ENCODE measurements at regions not wholly inside any gene's neighbourhood (a gene's known extent, or its start where the extent isn't known, plus 50 kb on each side); places are given as distances from the start of the nearest gene placed in this dataset.

DNA sequence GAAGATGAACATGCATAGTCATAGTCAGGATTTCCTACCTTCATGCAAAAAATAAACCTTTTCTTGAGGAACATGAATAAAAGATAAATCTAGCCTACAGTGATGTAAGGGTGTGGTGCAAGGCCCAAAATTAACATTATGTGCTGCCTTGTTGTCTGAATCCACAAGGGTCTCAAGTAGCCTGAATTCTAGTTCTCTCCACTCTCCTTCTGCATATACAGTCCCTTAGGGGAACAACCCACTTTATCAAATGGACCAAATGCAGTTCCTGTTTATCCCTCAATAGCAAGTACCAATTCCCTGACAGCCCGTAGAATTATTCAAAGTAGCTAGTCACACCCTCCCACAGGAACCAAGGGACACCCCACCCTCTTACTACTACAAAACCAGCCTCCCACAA, 284.0 kb downstream of the ZIC4 start:
- Mint-ChIP-seq H3K9me3 (ENCODE audit: unreplicated experiment) (peaks cover 1% of the 10 kb centered on the region), H3K27ac (ENCODE audit: unreplicated experiment) (no peak overlapping the region), H3K4me3 (ENCODE audit: unreplicated experiment) (no peak overlapping the region), H3K36me3 (ENCODE audit: low read depth, unreplicated experiment) (no peaks in the 10 kb centered on the region), H3K4me1 (ENCODE audit: low read depth, unreplicated experiment) (peaks cover 3% of the 10 kb centered on the region), H3K27me3 (ENCODE audit: low read depth, unreplicated experiment) (no peaks in the 10 kb centered on the region)
- Histone ChIP-seq H4K20me1 (ENCODE audit: insufficient read depth, low read length) (no peaks in the 10 kb centered on the region), H3K36me3 (ENCODE audit: insufficient read depth, low read length) (no peaks in the 10 kb centered on the region), H3K9me3 (ENCODE audit: insufficient read depth, low read depth, low read length) (no peaks in the 10 kb centered on the region), H3K27ac (ENCODE audit: low read depth, low read length) (no peak overlapping the region), H3K27me3 (ENCODE audit: insufficient read depth, low read length) (no peaks in the 10 kb centered on the region), H3K79me2 (ENCODE audit: insufficient read depth, low read length) (no peaks in the 10 kb centered on the region), H2AFZ (ENCODE audit: low read depth, low read length) (no peak overlapping the region), H3K9ac (ENCODE audit: low read length) (no peak overlapping the region), H3K4me1 (ENCODE audit: insufficient read depth, low read length) (no peaks in the 10 kb centered on the region), H3K4me2 (ENCODE audit: low read length) (no peak overlapping the region), H3K4me3 (ENCODE audit: insufficient read depth, low read depth, low read length) (no peak overlapping the region)
- TF ChIP-seq, protein P1, sequence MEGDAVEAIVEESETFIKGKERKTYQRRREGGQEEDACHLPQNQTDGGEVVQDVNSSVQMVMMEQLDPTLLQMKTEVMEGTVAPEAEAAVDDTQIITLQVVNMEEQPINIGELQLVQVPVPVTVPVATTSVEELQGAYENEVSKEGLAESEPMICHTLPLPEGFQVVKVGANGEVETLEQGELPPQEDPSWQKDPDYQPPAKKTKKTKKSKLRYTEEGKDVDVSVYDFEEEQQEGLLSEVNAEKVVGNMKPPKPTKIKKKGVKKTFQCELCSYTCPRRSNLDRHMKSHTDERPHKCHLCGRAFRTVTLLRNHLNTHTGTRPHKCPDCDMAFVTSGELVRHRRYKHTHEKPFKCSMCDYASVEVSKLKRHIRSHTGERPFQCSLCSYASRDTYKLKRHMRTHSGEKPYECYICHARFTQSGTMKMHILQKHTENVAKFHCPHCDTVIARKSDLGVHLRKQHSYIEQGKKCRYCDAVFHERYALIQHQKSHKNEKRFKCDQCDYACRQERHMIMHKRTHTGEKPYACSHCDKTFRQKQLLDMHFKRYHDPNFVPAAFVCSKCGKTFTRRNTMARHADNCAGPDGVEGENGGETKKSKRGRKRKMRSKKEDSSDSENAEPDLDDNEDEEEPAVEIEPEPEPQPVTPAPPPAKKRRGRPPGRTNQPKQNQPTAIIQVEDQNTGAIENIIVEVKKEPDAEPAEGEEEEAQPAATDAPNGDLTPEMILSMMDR (IDR thresholded peaks at IDR 0.05; ENCODE audit: insufficient read depth, low read depth, low read length): no peak
- TF ChIP-seq EZH2 (IDR thresholded peaks at IDR 0.05; ENCODE audit: insufficient read depth, low read length): no peak
- DNase-seq (ENCODE audit: low read depth) (no peak), FAIRE-seq (no peak)

DNA sequence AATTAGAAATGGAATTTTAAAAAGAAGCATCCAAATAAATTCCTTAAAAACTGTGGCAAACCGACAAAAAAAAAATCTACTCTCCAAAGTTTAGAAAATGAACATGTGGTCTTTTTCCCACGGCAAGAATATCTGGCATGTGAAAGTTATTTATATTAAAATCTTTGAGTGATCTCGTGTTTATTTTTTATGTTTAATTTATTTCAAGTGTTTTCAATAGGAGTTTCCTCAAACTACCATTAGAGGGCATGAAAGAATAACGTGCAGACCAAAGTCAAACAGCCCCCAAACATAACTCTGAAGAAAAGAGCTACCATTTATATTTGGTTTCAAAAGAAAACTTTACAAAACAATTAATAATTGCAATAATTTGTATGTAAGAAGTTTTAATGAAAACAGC, 286.4 kb downstream of the ZIC4 start:
- no peaks in the 10 kb centered on the region for H3K9me3 Mint-ChIP-seq (ENCODE audit: unreplicated experiment)
- H3K27ac ChIP-seq (ENCODE audit: low read depth, low read length): no peak overlapping the region

DNA sequence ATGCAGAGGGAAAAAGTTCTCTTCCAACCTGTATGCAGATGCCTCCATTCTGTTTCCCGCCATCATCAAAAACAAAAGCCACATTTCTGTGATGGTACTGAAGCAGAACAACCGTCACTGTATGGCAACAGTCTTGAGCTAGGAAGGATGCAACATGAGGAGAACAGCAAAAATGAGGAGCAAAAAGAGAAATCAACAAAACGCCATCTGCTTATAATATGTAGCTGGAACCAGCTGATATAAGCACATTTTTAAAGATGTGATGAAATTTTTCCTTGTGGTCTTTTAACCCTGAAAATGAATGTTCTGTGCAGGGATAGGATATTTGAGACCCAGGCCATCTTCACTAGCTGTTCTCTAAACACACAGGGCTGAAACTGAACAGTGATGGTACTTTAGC, 287.0 kb downstream of the ZIC4 start:
- DNase-seq (ENCODE audit: low read depth) (no peak), FAIRE-seq (no peak)
- H3K36me3 Mint-ChIP-seq (ENCODE audit: low read depth, unreplicated experiment): no peaks in the 10 kb centered on the region
- Histone ChIP-seq H2AFZ (ENCODE audit: low read depth, low read length) (no peak overlapping the region), H3K4me2 (ENCODE audit: low read length) (no peak overlapping the region), H3K9me3 (ENCODE audit: insufficient read depth, low read depth, low read length) (no peaks in the 10 kb centered on the region), H3K27me3 (ENCODE audit: insufficient read depth, low read length) (no peaks in the 10 kb centered on the region), H4K20me1 (ENCODE audit: insufficient read depth, low read length) (no peaks in the 10 kb centered on the region), H3K27ac (ENCODE audit: low read depth, low read length) (no peak overlapping the region), H3K36me3 (ENCODE audit: insufficient read depth, low read length) (no peaks in the 10 kb centered on the region), H3K4me3 (ENCODE audit: insufficient read depth, low read depth, low read length) (no peak overlapping the region), H3K79me2 (ENCODE audit: insufficient read depth, low read length) (no peaks in the 10 kb centered on the region), H3K9ac (ENCODE audit: low read length) (no peak overlapping the region), H3K4me1 (ENCODE audit: insufficient read depth, low read length) (no peaks in the 10 kb centered on the region)
- H3K27ac Mint-ChIP-seq (ENCODE audit: unreplicated experiment): no peak overlapping the region
- H3K4me1 Mint-ChIP-seq (ENCODE audit: low read depth, unreplicated experiment): peaks cover 6% of the 10 kb centered on the region
- no peaks in the 10 kb centered on the region for H3K27me3 Mint-ChIP-seq (ENCODE audit: low read depth, unreplicated experiment)
- TF ChIP-seq EZH2 (IDR thresholded peaks at IDR 0.05; ENCODE audit: insufficient read depth, low read length): no peak
- TF ChIP-seq, protein P1 (IDR thresholded peaks at IDR 0.05; ENCODE audit: insufficient read depth, low read depth, low read length): no peak
- no peak overlapping the region for H3K4me3 Mint-ChIP-seq (ENCODE audit: unreplicated experiment)
- H3K9me3 Mint-ChIP-seq (ENCODE audit: unreplicated experiment): no peaks in the 10 kb centered on the region

More for the DNA sequence above, 286.4 kb downstream of the ZIC4 start:
- Histone ChIP-seq H3K27me3 (ENCODE audit: insufficient read depth, low read length) (no peaks in the 10 kb centered on the region), H3K36me3 (ENCODE audit: insufficient read depth, low read length) (no peaks in the 10 kb centered on the region), H3K4me3 (ENCODE audit: insufficient read depth, low read depth, low read length) (no peak overlapping the region), H3K4me2 (ENCODE audit: low read length) (no peak overlapping the region), H2AFZ (ENCODE audit: low read depth, low read length) (no peak overlapping the region), H3K9ac (ENCODE audit: low read length) (no peak overlapping the region), H3K79me2 (ENCODE audit: insufficient read depth, low read length) (no peaks in the 10 kb centered on the region), H4K20me1 (ENCODE audit: insufficient read depth, low read length) (no peaks in the 10 kb centered on the region), H3K4me1 (ENCODE audit: insufficient read depth, low read length) (no peaks in the 10 kb centered on the region), H3K9me3 (ENCODE audit: insufficient read depth, low read depth, low read length) (no peaks in the 10 kb centered on the region)
- Mint-ChIP-seq H3K27me3 (ENCODE audit: low read depth, unreplicated experiment) (no peaks in the 10 kb centered on the region), H3K36me3 (ENCODE audit: low read depth, unreplicated experiment) (no peaks in the 10 kb centered on the region), H3K4me1 (ENCODE audit: low read depth, unreplicated experiment) (peaks cover 3% of the 10 kb centered on the region), H3K27ac (ENCODE audit: unreplicated experiment) (peak overlapping the region; percentile 34), H3K4me3 (ENCODE audit: unreplicated experiment) (no peak overlapping the region)
- FAIRE-seq (no peak), DNase-seq (ENCODE audit: low read depth) (peak; percentile 4)
- TF ChIP-seq, protein P1 (IDR thresholded peaks at IDR 0.05; ENCODE audit: insufficient read depth, low read depth, low read length): peak; percentile 45
- no peak for TF ChIP-seq EZH2 (IDR thresholded peaks at IDR 0.05; ENCODE audit: insufficient read depth, low read length)
